Activated naive CD8-positive, alpha-beta T cell treated with anti-CD3 and anti-CD28 coated beads for 36 hours (primary cell): ENCODE measurements at regions not wholly inside any gene's neighbourhood (a gene's known extent, or its start where the extent isn't known, plus 50 kb on each side); places are given as distances from the start of the nearest gene placed in this dataset.

Source experiments
- DNase-seq: peaks from one replicate; pipeline ENCODE4 v3.0.0; 2021
- H3K27ac Mint-ChIP-seq: one replicate; pipeline ENCODE4 v1.8.0; 2022; ENCODE audit warnings: mild to moderate bottlenecking, moderate library complexity, mixed read lengths
- H3K27me3 Mint-ChIP-seq: one replicate; pipeline ENCODE4 v1.8.0; 2022; ENCODE audit warnings: mild to moderate bottlenecking, mixed read lengths
- H3K36me3 Mint-ChIP-seq: one replicate; pipeline ENCODE4 v1.8.0; 2021; ENCODE audit warnings: mild to moderate bottlenecking, mixed read lengths
- H3K4me1 Mint-ChIP-seq: one replicate; pipeline ENCODE4 v1.8.0; 2021; ENCODE audit warnings: mixed read lengths
- H3K4me3 Mint-ChIP-seq: one replicate; pipeline ENCODE4 v1.8.0; 2022; ENCODE audit warnings: mild to moderate bottlenecking, moderate library complexity, mixed read lengths
- H3K9me3 Mint-ChIP-seq: one replicate; pipeline ENCODE4 v1.8.0; 2022; ENCODE audit warnings: mixed read lengths

DNA sequence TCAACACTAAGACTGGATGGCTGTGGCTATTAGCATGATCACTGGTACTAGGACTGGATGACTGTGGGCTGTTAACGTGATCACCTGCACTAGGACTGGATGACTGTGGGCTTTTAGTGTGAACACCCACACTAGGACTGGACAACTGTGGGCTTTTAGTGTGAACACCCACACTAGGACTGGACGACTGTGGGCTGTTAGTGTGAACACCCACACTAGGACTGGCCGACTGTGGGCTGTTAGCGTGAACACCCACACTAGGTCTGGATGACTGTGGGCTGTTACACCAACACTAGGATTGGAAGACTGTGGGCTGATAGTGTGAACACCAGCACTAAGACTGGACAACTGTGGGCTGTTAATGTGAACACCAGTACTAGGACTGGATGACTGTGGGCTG, 329.2 kb downstream of the OSTF1 start:
- Mint-ChIP-seq H3K27me3 (peaks cover 10% of the 10 kb centered on the region), H3K36me3 (no peaks in the 10 kb centered on the region), H3K4me1 (no peaks in the 10 kb centered on the region), H3K27ac (no peak overlapping the region), H3K4me3 (no peak overlapping the region), H3K9me3 (no peaks in the 10 kb centered on the region)
- DNase-seq: no peak

GRCh38 chr9:75418518-75418917, 330.2 kb downstream of the OSTF1 start:
- Mint-ChIP-seq H3K27ac (no peak overlapping the region), H3K9me3 (no peaks in the 10 kb centered on the region), H3K4me3 (no peak overlapping the region), H3K36me3 (no peaks in the 10 kb centered on the region), H3K27me3 (peaks cover 10% of the 10 kb centered on the region), H3K4me1 (no peaks in the 10 kb centered on the region)
- no peak for DNase-seq

- no peaks in the 10 kb centered on the region for H3K36me3 Mint-ChIP-seq
- no peak overlapping the region for H3K27ac Mint-ChIP-seq
- no peaks in the 10 kb centered on the region for H3K9me3 Mint-ChIP-seq
- H3K4me1 Mint-ChIP-seq: no peaks in the 10 kb centered on the region
- H3K4me3 Mint-ChIP-seq: no peak overlapping the region
- no peaks in the 10 kb centered on the region for H3K27me3 Mint-ChIP-seq
- DNase-seq: peak; percentile 1
Measured at GRCh38 chr9:75422944-75423522, 334.7 kb downstream of the OSTF1 start.

DNA sequence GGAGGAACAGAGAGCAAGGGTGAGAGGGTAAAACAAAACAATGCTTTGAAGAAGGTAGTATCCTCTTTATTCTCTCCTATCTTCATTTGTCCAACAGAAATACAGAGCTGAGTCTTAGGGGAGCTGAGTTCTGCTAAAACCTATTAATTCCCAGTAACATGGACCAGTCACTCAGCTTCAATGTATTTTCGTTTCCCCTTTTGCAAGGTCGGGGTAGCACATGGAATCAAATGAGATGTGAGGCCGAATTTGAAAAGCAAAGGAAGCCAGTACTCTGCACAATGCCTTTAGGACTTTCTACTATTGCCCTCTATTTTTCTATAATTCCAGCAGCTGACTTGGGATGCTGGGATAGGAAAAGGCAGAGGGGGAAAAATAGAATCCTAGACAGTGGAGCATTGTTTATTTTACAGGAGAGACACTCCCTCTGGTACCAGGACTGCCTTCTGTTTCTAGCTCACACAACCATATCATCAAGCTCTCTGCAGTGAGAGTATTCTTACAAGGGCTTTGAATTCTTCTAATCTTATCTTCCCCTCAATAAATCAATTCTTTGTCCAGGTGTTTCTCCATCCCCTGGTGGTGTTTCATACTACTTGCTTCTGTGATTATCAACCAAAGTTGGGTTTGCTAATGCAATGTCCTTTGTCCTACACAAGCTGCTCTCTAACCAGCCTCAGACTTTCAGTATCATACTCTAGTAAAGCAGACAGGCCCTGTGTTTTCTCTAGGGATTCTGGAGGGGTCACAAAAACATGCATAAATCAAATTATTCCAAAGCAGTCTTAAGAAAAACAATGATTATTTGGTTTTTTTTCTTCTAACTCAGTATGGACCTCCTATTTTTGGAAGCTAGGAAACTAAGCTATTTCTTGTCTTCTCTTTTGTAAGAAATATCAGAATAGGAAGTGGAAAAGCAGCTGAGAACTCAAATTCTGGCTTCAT, 341.5 kb downstream of the OSTF1 start:
- no peak overlapping the region for H3K27ac Mint-ChIP-seq
- H3K4me1 Mint-ChIP-seq: no peaks in the 10 kb centered on the region
- no peak for DNase-seq
- H3K36me3 Mint-ChIP-seq: no peaks in the 10 kb centered on the region
- no peak overlapping the region for H3K4me3 Mint-ChIP-seq
- peaks cover 17% of the 10 kb centered on the region for H3K27me3 Mint-ChIP-seq
- H3K9me3 Mint-ChIP-seq: no peaks in the 10 kb centered on the region

DNA sequence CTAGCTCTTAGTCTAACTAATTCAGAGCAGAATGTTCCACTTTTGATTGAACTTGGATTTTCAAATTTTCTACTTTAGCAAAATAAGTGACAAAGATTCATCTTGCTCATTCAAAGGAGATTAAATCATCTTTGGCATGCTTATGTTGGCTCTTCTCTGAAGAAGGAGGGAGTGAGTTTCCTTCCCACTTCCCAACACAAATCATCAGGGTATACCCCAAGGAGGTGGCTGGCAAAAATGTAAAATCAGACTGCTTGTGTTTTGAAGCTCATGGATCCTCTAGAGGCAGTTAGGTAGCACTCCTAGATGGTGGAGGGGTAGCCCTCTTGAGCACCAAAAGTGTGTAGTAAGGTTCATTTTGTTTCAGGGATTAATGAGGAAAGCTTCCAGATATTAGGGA, 343.1 kb downstream of the OSTF1 start:
- H3K4me3 Mint-ChIP-seq: no peak overlapping the region
- no peak for DNase-seq
- no peak overlapping the region for H3K27ac Mint-ChIP-seq
- H3K27me3 Mint-ChIP-seq: peaks cover 19% of the 10 kb centered on the region
- H3K4me1 Mint-ChIP-seq: no peaks in the 10 kb centered on the region
- H3K9me3 Mint-ChIP-seq: no peaks in the 10 kb centered on the region
- no peaks in the 10 kb centered on the region for H3K36me3 Mint-ChIP-seq

DNA sequence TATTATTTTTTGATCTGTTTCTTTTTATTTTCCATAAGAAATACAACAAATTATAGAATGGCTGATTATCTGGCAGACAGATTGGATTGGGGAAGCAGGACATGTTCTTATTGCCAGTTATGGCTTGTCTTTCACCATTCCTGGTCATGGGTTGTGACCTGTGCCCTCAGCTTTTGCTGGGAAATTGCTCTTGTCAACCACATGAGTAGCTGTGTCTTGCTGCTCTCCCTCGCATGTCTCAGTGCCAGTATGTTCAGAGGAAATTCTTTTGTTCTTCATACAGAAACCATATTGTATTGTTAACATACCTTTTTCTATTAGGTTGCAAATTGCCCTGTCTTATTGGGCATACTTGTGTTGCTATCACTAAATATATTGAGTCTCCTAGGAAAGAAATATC, 344.1 kb downstream of the OSTF1 start:
- Mint-ChIP-seq H3K9me3 (no peaks in the 10 kb centered on the region), H3K36me3 (no peaks in the 10 kb centered on the region), H3K27me3 (peaks cover 21% of the 10 kb centered on the region)

DNA sequence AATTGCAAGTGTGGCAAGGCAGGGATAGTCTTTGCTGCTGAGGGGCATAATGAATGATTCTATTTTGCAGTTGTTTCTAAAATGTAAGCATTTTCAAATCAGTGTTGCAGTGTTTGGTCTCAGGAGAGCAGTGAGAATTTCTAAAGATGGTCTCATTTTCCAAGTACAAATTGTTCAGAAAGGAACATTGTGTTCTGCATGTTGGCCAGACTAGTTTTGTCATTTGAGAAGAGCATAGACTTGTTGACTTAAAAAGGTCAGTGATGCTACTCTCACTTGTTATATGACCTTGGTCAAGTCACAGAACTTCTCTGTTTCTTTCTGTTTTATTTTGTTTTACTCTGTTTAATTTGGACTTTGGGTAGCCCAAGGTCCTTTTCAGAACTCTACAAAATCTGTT, 344.6 kb downstream of the OSTF1 start:
- H3K9me3 Mint-ChIP-seq: no peaks in the 10 kb centered on the region
- H3K27ac Mint-ChIP-seq: no peak overlapping the region
- no peak for DNase-seq
- H3K36me3 Mint-ChIP-seq: no peaks in the 10 kb centered on the region
- no peak overlapping the region for H3K4me3 Mint-ChIP-seq
- H3K4me1 Mint-ChIP-seq: no peaks in the 10 kb centered on the region
- peaks cover 21% of the 10 kb centered on the region for H3K27me3 Mint-ChIP-seq

More for the DNA sequence above, 344.1 kb downstream of the OSTF1 start:
- Mint-ChIP-seq H3K4me1 (no peaks in the 10 kb centered on the region), H3K4me3 (no peak overlapping the region), H3K27ac (no peak overlapping the region)
- no peak for DNase-seq

DNA sequence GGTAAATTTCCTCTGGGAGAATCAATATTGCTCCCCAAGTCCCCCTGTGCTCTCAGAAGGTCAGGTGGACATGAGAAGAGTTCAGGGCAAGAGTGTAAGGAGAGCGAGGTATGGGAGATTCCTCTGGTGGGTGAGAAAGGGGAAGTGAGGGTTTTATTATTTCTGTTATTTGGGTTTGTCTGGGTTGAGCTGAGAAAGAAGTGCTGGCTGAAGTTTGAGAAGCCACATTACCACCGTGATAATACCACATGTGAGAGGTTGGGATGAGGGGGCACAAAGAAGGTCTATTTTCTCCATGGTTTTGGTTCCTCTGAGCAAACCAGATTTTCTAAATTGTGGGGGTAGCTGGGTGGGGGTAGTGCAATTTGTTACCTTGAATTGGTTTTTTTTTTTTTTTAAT, 350.4 kb downstream of the OSTF1 start:
- H3K27me3 Mint-ChIP-seq: peaks cover 10% of the 10 kb centered on the region
- no peak overlapping the region for H3K27ac Mint-ChIP-seq
- H3K4me1 Mint-ChIP-seq: no peaks in the 10 kb centered on the region
- no peak for DNase-seq
- H3K4me3 Mint-ChIP-seq: no peak overlapping the region
- peaks cover 1% of the 10 kb centered on the region for H3K9me3 Mint-ChIP-seq
- H3K36me3 Mint-ChIP-seq: no peaks in the 10 kb centered on the region

DNA sequence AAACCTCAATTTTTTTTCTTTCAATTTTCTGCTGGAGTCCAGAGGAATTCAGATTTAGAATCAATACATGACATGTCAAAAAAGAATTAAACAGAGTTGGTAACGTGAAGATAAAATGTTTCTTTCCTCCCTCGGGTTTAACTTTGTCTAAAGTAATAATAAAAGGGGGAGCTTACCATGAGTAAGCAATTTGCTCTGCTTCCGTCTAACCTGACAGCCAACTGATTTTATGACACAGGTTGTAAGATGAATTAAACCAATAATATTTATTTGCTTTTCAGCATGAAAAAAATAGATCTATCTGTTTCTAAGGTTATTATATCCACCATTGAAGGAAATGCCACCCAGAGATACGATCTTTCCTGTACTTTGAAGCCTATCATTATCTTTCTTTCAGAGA, 352.6 kb downstream of the OSTF1 start:
- peaks cover 4% of the 10 kb centered on the region for H3K27me3 Mint-ChIP-seq
- no peaks in the 10 kb centered on the region for H3K36me3 Mint-ChIP-seq
- H3K4me1 Mint-ChIP-seq: no peaks in the 10 kb centered on the region
- H3K4me3 Mint-ChIP-seq: no peak overlapping the region
- peaks cover 1% of the 10 kb centered on the region for H3K9me3 Mint-ChIP-seq
- no peak overlapping the region for H3K27ac Mint-ChIP-seq
- DNase-seq: no peak

GRCh38 chr9:75445144-75445543, 356.8 kb downstream of the OSTF1 start:
- H3K27me3 Mint-ChIP-seq: peaks cover 5% of the 10 kb centered on the region
- no peaks in the 10 kb centered on the region for H3K36me3 Mint-ChIP-seq

DNA sequence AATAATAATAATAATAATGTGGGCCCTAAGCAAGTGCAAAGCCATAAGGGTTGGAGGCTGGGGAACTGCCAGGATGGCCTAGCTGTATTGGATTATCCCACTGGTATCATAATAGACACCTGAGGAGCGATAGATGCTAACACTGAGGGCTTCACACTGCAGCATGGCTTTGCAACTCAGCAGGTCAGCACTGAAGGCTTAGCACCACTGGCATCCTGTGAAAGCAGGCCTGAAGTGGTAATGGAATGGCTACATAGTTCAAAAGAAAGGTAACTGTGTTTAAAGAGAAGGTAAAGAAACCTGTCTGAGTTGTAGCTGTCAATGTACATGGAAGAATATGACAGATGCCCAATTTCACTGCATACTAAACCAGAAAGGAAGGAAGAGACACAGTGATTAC, 359.0 kb downstream of the OSTF1 start:
- peaks cover 8% of the 10 kb centered on the region for H3K27me3 Mint-ChIP-seq
- no peak overlapping the region for H3K4me3 Mint-ChIP-seq
- no peaks in the 10 kb centered on the region for H3K4me1 Mint-ChIP-seq
- no peak for DNase-seq
- peaks cover 1% of the 10 kb centered on the region for H3K9me3 Mint-ChIP-seq
- H3K36me3 Mint-ChIP-seq: no peaks in the 10 kb centered on the region
- H3K27ac Mint-ChIP-seq: no peak overlapping the region

More at GRCh38 chr9:75445144-75445543, 356.8 kb downstream of the OSTF1 start:
- Mint-ChIP-seq H3K4me3 (no peak overlapping the region), H3K4me1 (no peaks in the 10 kb centered on the region), H3K27ac (no peak overlapping the region), H3K9me3 (peaks cover 1% of the 10 kb centered on the region)
- DNase-seq: no peak

DNA sequence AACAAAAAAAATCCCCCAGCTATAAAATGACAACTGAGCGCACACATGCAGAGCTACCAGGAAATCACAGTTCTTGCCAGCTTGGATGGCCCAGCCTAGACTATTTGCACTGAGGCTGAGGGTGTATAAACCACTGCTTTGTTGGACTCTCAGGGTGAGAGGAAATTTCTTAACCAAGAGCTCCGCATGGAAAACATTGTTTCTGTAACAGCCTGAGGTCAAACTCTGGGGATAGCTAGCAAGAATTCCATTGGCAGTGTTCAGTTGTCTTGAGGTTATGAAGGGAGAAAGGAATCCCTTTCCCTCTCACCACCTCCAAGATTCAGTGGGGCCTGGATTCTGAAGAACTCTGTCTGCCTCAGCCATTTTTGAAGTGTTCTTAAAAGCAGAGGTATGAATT, 360.0 kb downstream of the OSTF1 start:
- Mint-ChIP-seq H3K4me1 (no peaks in the 10 kb centered on the region), H3K4me3 (no peak overlapping the region), H3K27ac (no peak overlapping the region), H3K9me3 (peaks cover 1% of the 10 kb centered on the region), H3K36me3 (no peaks in the 10 kb centered on the region), H3K27me3 (peaks cover 8% of the 10 kb centered on the region)
- no peak for DNase-seq

DNA sequence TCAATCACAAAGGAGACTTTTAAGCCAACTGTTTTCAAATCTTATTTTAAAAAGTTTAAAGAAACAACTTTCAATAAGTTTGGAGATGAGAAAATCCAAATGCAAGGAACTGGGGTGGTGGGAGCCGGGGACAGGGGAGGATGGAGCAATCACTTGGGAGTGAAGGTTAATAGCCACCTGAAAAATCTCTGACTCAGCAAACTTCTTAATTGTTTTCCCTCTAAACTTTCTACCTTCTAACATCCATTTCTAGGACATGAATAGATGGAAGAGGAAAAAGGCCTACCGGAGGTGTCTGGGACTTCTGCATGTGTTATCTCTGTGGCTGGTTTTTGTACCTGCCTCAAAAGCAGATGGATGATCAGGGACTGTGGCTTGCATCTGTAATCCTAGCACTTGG, 360.6 kb downstream of the OSTF1 start:
- no peaks in the 10 kb centered on the region for H3K4me1 Mint-ChIP-seq
- no peak overlapping the region for H3K4me3 Mint-ChIP-seq
- H3K36me3 Mint-ChIP-seq: no peaks in the 10 kb centered on the region
- no peak for DNase-seq
- H3K9me3 Mint-ChIP-seq: no peaks in the 10 kb centered on the region
- no peak overlapping the region for H3K27ac Mint-ChIP-seq
- peaks cover 8% of the 10 kb centered on the region for H3K27me3 Mint-ChIP-seq

- no peak overlapping the region for H3K27ac Mint-ChIP-seq
- H3K27me3 Mint-ChIP-seq: peaks cover 8% of the 10 kb centered on the region
- no peaks in the 10 kb centered on the region for H3K36me3 Mint-ChIP-seq
- DNase-seq: no peak
- no peaks in the 10 kb centered on the region for H3K9me3 Mint-ChIP-seq
- H3K4me3 Mint-ChIP-seq: no peak overlapping the region
- H3K4me1 Mint-ChIP-seq: no peaks in the 10 kb centered on the region
Measured at GRCh38 chr9:75451045-75451444, 362.7 kb downstream of the OSTF1 start.

- H3K36me3 Mint-ChIP-seq: no peaks in the 10 kb centered on the region
- H3K27me3 Mint-ChIP-seq: peaks cover 8% of the 10 kb centered on the region
- no peak overlapping the region for H3K4me3 Mint-ChIP-seq
- H3K4me1 Mint-ChIP-seq: no peaks in the 10 kb centered on the region
- no peak for DNase-seq
- no peak overlapping the region for H3K27ac Mint-ChIP-seq
- H3K9me3 Mint-ChIP-seq: no peaks in the 10 kb centered on the region
Measured at GRCh38 chr9:75451505-75451904, 363.2 kb downstream of the OSTF1 start.

GRCh38 chr9:75452512-75452911, 364.2 kb downstream of the OSTF1 start:
- Mint-ChIP-seq H3K27me3 (peaks cover 5% of the 10 kb centered on the region), H3K27ac (no peak overlapping the region), H3K9me3 (no peaks in the 10 kb centered on the region), H3K36me3 (no peaks in the 10 kb centered on the region), H3K4me1 (no peaks in the 10 kb centered on the region), H3K4me3 (no peak overlapping the region)
- no peak for DNase-seq
